ENCODE measurements at regions not wholly inside any gene's neighbourhood (a gene's known extent, or its start where the extent isn't known, plus 50 kb on each side); places are given as distances from the start of the nearest gene placed in this dataset.

- TF ChIP-seq RAD21 (conservative IDR thresholded peaks at IDR 0.05) (no peak), EP300 (conservative IDR thresholded peaks at IDR 0.05; ENCODE audit: poor library complexity, severe bottlenecking) (no peak), EZH2 (IDR thresholded peaks at IDR 0.05; ENCODE audit: borderline replicate concordance, insufficient read depth, low read length, poor library complexity, severe bottlenecking) (no peak)
- TF ChIP-seq, protein P1, sequence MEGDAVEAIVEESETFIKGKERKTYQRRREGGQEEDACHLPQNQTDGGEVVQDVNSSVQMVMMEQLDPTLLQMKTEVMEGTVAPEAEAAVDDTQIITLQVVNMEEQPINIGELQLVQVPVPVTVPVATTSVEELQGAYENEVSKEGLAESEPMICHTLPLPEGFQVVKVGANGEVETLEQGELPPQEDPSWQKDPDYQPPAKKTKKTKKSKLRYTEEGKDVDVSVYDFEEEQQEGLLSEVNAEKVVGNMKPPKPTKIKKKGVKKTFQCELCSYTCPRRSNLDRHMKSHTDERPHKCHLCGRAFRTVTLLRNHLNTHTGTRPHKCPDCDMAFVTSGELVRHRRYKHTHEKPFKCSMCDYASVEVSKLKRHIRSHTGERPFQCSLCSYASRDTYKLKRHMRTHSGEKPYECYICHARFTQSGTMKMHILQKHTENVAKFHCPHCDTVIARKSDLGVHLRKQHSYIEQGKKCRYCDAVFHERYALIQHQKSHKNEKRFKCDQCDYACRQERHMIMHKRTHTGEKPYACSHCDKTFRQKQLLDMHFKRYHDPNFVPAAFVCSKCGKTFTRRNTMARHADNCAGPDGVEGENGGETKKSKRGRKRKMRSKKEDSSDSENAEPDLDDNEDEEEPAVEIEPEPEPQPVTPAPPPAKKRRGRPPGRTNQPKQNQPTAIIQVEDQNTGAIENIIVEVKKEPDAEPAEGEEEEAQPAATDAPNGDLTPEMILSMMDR (IDR thresholded peaks at IDR 0.05; ENCODE audit: poor library complexity, severe bottlenecking) = no peak
Observed at GRCh38 chr17:63019138-63019873, 53.3 kb downstream of the TANC2 start.
